ENCODE measurements at regions not wholly inside any gene's neighbourhood (a gene's known extent, or its start where the extent isn't known, plus 50 kb on each side); places are given as distances from the start of the nearest gene placed in this dataset.
"Not testable (repeated sequence)": the region's sequence is repeated elsewhere in the genome, so short reads cannot be mapped to it uniquely, and the experiment has no call there.

DNA sequence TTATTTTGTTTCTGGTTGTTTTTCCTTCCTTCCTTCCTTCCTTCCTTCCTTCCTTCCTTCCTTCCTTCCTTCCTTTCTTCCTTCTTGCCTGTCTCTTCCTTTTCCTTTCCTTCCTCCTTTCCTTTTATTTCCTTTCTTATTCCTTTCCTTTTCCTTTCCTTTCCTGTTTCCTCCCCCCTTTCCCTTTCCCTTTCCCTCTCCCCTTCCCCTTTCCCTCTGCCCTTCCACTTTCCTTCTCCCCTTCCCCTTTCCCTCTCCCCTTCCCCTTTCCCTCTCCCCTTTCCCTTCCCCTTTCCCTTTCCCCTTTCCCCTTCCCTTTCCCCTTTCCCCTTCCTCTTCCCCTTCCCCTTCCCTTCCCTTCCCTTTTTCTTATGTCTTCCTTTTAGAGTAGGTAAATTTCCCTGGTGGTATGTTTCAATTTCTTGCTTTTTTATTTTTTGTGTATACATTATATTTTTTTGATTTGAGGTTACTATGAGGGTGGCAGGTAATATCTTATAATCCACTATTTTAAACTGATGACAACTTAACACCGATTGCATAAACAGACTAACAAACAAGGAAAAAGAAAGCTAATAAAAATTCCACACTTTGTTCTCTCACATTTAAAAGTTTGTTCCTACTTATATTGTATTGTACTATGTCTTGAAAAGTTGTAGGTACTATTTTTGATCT, 311.0 kb upstream of the FSHR start:
- no peak for DNase-seq

GRCh38 chr2:49459314-49459993, 305.1 kb upstream of the FSHR start:
- no peak for DNase-seq

- DNase-seq: no peak
These were observed 289.7 kb upstream of the FSHR start for GRCh38 chr2:49444005-49444404.

DNA sequence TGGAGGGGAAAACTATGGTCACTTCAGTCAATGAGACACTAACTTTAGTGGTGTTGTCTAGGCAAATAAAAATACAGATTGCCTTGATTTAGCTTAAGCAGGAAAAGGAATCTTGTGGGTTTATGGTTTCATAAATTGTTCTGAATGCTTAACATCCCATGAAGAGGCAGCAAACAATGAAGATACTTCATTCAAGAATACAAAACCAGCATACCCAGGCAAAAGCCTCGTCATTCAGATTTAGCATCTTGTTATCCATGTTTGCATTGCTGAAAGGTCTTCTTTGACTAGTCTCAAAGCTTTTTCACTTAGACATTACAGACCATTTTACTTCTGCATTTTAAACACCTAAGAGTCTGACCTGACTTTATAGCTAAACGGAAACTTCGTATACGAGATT, 272.7 kb upstream of the FSHR start:
- no peak for DNase-seq

- no peak for DNase-seq
These were observed 261.9 kb upstream of the FSHR start for GRCh38 chr2:49416252-49416651.

DNA sequence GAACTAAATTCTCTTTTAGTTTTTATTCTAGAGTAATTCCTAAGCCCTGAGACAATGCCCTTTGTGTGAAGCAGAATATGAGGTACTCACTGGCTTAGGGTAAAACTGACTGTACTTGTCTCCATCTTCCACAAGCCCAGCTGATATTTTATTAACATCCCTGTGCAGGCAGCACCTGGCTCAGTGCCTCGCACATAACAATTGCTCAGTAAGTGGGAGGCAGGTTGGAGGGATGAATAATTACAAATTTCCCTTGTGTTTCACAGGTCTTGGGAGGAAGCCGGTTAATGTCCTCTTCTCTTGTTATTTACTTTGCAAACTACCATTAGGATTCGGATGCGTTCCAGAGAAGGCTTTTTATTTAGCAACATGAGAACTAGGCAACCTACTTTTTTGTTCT, 249.8 kb upstream of the FSHR start:
- DNase-seq: no peak

- DNase-seq: no peak
These were observed 249.3 kb upstream of the FSHR start for GRCh38 chr2:49403637-49404036.

DNA sequence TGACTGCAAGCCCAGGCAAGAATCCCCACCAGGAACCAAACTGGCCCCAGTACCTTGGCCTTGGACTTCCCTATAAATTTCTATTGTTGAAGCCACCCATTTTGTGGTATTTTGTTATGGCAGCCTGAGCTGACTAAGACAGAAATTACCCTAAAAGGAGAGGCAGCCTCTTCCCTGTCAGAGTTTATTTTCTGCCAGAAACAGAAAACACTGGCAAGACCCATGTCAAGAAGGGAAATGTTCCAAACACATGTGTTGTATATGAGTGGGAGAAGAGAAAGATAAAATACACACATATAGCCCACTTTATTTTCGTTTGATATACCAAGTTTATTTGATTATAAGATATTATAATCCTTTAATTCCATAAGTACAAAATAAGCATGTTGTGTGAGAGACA, 225.1 kb upstream of the FSHR start:
- DNase-seq: no peak

- DNase-seq: no peak
These were observed 216.9 kb upstream of the FSHR start for GRCh38 chr2:49371128-49371701.

GRCh38 chr2:49369650-49370049, 215.3 kb upstream of the FSHR start:
- no peak for DNase-seq

GRCh38 chr2:49369101-49369500, 214.8 kb upstream of the FSHR start:
- DNase-seq: no peak

DNA sequence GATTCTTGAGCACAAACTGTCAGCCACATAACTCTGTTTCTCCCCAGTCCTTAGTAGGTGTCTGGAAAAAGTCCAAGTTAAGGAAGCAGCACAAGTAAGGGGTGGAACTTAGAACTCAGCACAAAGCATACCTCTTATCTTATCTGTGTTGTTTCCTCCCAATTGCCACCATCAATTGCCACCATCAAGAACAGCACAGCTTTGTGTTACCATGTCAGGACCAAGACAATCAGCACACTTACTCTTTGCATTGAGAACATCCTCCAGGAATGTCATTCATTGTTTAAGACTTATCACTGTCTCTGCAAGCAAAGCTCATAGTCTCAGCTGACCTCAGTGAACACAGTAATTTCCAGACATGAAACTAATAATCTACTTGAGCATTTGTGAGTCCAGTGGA, 212.7 kb upstream of the FSHR start:
- DNase-seq: no peak

GRCh38 chr2:49360407-49360767, 206.1 kb upstream of the FSHR start:
- DNase-seq: no peak

- no peak for DNase-seq
These were observed 205.5 kb upstream of the FSHR start for GRCh38 chr2:49359721-49360406.

GRCh38 chr2:49355611-49356010, 201.3 kb upstream of the FSHR start:
- DNase-seq: no peak

GRCh38 chr2:49351560-49351959, 197.2 kb upstream of the FSHR start:
- no peak for DNase-seq

DNA sequence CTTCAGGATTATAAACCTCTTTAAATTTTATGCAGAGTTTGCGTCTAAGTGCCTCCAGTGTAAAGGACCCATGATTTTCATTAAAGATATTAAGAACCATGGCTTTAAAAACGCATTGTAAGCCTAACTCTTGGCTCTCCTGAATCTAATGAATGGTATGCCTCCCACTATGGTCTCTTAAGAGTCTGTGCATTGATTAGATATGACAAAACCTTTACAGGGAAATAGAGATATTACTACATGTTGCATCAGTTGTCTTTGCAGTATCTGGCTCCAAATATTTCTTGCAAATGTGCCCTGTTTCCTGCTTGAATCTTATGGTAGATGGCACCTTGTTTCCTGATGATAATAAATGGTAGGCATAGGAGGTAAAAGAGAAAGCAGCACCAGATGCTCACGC, 189.3 kb upstream of the FSHR start:
- DNase-seq: no peak

DNA sequence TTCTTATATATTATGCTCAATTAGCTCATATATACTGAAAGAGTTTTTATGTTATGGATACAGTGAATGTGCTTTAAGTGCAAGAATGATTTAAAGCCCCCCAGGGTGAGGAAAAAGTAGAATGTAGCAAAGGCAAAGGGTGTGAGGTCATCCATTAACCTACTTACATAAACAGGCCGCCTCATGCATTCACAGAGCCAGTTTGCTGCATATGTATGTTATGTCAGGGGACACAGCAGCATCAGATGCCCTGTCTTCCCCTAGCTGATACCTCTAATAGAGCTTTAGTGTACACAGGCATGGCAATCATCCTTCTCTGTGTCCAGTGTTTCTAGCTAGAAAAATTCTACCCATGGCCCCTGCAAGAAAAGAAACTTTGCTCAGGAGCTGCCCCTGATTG, 187.8 kb upstream of the FSHR start:
- no peak for DNase-seq

DNA sequence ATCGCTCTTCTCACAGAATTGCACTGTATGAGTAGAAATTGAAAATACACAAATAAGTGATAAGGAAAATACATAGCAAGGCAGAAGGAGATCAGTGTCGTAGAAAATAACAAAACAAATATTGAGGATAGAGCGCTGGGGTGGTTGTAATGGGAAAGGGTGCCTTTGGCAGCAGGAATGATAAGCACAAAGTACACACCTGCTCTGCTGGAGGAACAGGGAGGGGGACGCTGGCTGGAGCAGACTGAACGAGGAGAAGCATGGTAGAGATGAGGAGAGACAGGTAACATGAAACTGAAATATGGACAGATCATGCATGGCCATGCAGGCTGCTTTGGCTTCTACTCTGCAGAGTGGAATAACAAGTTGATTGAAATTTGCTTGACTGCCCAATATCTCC, 181.2 kb upstream of the FSHR start:
- DNase-seq: no peak

DNA sequence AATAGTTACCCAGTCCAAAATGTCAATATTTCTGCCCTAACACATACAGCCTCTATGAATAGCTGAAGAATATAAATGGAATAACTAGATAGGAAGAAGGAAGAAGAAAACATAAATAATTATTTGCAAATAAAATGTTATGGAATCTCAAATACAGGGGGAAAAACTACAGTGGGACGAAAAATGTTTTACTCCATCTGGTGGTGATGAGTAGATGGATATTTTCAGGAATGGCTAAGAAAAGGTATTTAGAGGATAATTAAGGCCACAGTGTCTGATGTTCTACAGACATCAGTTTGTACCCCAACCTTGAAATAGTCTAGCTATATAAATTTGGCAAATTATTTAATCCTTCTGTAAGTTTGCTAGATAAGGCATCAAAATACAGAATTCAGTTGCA, 178.1 kb upstream of the FSHR start:
- DNase-seq: peak; percentile 2

- DNase-seq: no peak
These were observed 164.2 kb upstream of the FSHR start for GRCh38 chr2:49318531-49318930.

- DNase-seq: no peak
These were observed 155.1 kb upstream of the FSHR start for GRCh38 chr2:49309461-49309860.

GRCh38 chr2:49306925-49307324, 152.6 kb upstream of the FSHR start:
- DNase-seq: no peak

- DNase-seq: not testable (repeated sequence)
These were observed 144.4 kb upstream of the FSHR start for GRCh38 chr2:49298693-49299092.
